M059J (cell line): ENCODE measurements at regions not wholly inside any gene's neighbourhood (a gene's known extent, or its start where the extent isn't known, plus 50 kb on each side); places are given as distances from the start of the nearest gene placed in this dataset.

Source experiments
- DNase-seq: peaks from one replicate; pipeline ENCODE4 v3.0.0-alpha.2; 2012; ENCODE audit warnings: low read depth

DNA sequence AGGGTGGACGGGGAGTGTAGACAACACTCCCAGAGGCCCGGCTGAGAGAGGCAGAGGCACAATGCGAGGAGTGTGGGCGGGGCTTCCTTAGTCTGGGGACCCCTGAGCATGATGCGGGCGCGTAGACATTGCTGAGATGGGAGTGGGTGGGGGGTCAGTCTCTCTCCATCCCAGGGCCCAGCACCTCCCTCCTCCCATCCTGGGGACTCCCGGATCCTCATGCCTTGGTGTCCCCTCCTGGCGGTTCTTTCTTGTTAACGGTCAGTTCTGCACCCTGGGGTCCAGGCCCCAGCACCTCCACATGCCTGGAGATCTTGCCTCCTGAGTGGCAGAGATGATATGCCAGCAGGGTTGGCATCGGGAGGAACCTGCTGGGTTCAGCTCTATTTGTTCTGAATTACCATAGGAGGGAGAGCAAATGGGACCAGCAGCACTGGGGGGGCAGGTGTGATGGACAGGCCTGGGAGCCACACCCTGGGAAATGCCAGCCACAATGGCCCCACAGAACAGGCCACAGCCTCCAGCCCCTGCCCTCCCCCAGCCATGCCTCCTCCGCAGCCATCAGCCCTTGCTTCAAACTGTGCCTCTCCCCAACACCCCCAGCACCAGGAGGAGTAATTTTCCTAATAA is 55.7 kb downstream of the RTL6 start:
- no peak for DNase-seq

GRCh38 chr22:44441401-44442185 is 56.4 kb downstream of the RTL6 start:
- no peak for DNase-seq

GRCh38 chr22:44440224-44441160 is 57.5 kb downstream of the RTL6 start:
- DNase-seq: no peak

DNA sequence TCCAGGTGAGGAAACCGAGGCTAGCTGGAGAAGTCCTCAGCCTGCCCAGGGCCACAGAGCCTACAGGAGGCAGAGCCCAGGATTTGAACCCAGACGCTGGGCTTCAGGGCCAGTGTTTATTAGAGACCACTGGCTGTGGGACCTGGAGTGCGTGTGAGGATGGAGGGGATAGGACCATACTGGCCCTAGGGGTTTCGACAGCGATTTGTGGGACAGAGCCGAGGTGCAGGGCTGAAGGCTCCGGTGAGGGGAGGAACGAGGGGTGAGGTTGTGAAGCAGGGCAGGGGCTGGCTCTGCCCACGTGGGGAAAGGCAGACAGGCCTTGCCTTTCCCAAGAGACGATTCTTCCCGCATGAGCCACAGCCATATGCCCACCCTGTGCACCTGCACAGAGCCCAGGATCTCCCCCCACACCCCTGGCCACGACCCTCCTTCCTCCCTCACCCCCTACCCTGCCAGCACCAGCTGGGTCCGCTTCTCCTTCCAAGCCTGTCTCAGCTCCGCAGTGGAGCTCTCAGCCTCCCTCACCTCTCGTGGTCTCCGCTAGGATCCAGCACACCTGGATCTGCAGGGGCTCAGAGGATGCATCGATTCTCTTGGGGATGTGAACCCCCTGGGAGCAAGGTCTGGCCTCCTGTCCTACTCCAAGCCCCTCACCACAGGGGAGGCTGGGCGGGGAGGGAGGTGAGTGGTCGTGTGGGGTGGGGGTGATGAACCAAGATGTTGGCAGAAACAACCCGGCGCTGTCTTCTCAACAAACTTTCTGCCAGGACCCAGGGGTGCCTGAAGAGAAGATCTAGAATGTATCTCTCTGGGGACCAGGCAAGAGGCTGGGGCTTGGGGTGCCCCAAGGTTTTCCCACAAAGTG is 58.4 kb downstream of the RTL6 start:
- DNase-seq: no peak

GRCh38 chr22:44438481-44439131 is 59.4 kb downstream of the RTL6 start:
- DNase-seq: no peak

GRCh38 chr22:44438056-44438455 is 60.0 kb downstream of the RTL6 start:
- DNase-seq: no peak

- DNase-seq: peak; percentile 12
Observed at GRCh38 chr22:44437216-44438055, 60.6 kb downstream of the RTL6 start.

DNA sequence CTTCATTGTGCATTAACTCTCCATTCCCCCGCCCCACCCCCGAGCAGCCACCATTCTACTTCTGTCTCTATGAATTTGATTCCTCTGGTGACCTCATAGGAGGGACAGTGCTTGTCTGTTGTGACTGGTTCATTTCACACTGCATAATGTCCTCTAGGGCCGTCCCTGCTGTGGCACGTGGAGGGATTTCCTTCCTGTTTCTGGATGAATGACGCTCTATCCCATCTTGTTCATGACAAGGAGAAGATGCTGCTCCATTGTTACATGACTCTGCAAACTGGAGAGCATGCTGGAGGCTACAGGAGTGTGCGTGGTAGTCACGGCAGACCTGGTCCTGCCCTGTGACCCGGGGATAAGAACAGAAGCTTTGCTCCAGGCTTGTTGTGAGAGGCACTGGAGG is 61.3 kb downstream of the RTL6 start:
- no peak for DNase-seq

DNA sequence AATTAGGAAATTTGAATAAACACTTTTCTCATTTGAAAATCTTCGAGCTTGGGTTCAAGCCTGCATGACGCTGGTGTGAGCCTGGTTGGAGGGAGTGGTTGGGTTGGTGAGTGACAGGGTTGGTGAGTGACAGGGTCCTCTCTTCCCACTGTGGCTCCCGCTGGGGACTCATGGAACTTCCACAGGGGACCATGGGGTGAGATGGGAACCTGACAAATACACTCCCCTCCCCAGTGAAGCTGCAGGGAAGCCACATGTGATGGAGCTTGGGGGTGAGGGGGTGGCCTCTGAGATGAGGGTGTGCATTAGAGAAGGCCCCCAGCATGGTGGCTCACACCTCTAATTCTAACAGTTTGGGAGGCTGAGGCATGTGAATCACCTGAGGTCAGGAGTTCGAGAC is 66.8 kb downstream of the RTL6 start:
- no peak for DNase-seq

DNA sequence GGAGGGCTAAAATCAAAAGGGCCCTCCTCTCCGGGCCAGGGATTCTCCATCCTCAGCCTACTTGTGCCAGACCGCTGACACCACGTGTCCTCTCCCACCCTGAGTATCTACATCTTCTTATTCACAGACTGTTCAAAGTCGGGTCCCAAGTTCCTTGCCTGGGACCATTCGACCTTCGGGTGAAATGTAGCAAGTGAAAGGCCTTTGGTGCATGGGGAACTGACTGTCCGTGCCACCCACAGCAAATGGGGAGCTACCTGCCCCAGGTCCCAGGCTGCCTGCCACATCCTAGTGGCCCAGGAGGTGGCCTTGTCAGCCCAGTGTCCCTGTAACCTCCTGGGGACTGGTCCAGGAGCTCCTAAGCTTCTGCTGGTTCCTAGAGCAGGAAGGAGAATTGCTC is 67.3 kb downstream of the RTL6 start:
- no peak for DNase-seq

- DNase-seq: no peak
Observed at GRCh38 chr22:44429941-44430587, 68.0 kb downstream of the RTL6 start.

GRCh38 chr22:44428941-44429830 is 68.8 kb downstream of the RTL6 start:
- no peak for DNase-seq

DNA sequence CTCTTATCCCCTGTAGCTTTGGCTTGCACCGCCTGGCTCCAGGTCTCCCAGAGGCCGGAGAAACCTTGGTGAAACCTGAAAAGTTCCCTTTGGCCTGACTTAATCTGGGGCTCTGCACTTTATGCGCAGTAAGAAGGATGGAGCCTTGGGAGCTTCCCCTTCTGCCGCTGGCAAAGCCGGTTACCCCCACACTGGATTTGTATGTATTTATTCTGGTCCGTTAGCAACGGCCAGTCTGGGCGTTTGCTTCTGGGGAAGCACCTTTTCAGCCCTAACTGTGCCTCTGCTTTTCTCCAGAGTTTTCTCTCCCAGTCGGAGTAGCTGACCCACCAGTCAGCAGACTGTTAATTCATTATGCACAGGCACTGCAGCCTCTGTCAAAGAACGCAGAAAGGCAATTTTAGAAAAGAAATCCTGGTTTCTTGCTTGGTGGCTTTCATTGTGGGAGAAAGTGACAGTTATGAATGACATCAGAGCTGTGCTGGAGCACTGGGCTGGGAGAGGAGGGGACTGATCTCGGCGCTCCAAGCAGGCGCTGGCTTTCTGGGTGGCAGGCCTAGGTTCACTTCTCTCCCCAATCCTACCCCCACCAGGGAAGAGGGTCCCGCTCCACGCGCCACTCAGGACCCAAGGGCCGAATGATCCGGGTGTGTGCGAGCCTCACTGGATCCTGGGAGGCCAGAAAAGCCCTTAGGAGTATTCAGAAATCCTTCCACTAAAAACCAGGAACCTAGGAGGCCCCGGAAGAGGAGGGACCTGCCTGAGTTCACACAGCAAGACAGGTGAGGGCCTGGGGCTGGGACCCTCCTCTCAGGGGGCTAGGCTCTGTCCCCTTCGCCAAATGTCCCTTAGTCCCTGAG is 70.2 kb downstream of the RTL6 start:
- DNase-seq: no peak

GRCh38 chr22:44426981-44427380 is 71.1 kb downstream of the RTL6 start:
- DNase-seq: no peak

DNA sequence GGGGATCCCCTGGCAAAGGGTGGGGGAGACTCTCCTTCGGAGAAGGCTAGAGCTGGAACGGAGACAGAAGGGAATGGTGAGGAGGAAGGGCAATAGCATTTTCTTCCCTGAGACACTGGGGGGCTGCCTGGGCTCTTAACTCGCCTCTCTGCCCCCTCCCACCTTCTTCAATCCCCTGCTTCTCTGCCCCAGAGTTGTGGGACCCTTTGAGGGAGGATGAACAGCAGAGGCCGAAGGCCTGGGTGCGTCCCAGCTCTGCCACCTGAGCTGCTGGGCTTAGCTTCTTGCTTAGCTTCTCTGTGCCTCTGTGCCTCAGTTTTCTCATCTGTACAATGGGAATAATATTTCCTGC is 72.4 kb downstream of the RTL6 start:
- no peak for DNase-seq

DNA sequence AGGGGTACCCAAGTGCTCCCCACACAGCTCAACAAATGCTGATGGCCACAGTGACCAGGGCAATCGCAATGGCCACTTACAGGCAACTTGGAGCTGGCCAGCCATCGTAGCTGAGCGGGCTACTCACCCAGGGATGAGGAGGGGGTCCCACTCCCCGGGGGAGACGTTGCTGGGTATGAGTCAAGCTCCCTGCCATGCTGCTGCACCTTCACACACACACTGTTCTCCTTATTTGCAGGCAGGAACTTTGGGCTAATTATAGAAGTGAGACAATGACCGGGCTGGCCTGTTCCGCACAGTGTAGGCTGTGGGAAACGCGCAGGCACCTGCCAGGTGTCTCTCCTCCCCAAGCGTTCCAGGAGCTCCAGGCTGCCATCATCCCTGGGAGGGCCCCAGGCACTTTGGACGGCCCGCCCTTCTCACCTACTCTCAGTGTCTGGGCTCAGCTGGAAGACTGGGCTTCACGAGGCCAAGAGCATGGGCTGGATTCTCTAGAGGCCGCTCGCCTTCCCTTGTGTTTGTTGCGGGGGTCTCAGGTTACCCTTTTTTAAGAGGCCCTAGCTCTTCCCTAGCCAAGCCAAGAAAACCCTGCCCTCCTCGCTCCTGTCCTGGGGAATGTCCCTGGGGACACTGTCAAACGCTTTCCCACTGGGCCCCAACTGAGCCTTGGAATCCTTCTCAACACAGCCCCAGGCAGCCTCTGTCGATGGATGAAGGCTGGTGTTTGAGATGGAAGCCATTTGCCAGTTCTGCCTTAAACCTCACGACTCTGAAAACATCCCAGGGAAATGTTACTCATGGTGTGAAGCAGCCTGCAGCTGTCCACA is 73.0 kb downstream of the RTL6 start:
- no peak for DNase-seq

DNA sequence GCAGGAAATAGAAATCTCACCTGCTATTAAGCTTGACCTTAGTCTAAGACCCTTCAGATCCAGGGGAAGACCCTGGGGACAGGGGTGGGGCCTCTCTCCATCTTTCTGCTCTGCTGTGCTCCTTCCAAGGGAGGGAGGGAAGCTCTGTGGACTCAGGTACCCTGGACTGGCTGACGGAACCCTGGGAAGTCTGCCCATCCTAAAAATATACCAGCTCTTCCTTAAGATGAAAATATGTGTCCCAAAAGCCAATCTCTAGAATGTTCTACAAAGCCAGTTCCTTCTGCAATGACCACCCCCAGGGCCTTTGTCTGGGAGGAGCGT is 73.7 kb downstream of the RTL6 start:
- no peak for DNase-seq
